ENCODE measurements at regions not wholly inside any gene's neighbourhood (a gene's known extent, or its start where the extent isn't known, plus 50 kb on each side); places are given as distances from the start of the nearest gene placed in this dataset.

GRCh38 chr4:33162122-33162521 is 2442.0 kb downstream of the PCDH7 start:
- BruUV-seq (replicated peaks): no TSS peak
- no peaks in the 10 kb centered on the region for H3K27me3 ChIP-seq (replicated peaks; ENCODE audit: insufficient read depth, low read depth, low read length, poor library complexity)
- H3K4me1 ChIP-seq (ENCODE audit: insufficient read depth, low read length, poor library complexity, severe bottlenecking): no peaks in the 10 kb centered on the region
- H3K27ac ChIP-seq (ENCODE audit: low read depth, low read length, poor library complexity, severe bottlenecking): no peak overlapping the region
- CTCF ChIA-PET: no interaction called here
- no peaks in the 10 kb centered on the region for H3K36me3 ChIP-seq (ENCODE audit: insufficient read depth, low read length, poor library complexity, severe bottlenecking)
- intact Hi-C loops (cut with micrococcal nuclease; ENCODE audit: unreplicated experiment): no loop called here
- TF ChIP-seq, protein P1, sequence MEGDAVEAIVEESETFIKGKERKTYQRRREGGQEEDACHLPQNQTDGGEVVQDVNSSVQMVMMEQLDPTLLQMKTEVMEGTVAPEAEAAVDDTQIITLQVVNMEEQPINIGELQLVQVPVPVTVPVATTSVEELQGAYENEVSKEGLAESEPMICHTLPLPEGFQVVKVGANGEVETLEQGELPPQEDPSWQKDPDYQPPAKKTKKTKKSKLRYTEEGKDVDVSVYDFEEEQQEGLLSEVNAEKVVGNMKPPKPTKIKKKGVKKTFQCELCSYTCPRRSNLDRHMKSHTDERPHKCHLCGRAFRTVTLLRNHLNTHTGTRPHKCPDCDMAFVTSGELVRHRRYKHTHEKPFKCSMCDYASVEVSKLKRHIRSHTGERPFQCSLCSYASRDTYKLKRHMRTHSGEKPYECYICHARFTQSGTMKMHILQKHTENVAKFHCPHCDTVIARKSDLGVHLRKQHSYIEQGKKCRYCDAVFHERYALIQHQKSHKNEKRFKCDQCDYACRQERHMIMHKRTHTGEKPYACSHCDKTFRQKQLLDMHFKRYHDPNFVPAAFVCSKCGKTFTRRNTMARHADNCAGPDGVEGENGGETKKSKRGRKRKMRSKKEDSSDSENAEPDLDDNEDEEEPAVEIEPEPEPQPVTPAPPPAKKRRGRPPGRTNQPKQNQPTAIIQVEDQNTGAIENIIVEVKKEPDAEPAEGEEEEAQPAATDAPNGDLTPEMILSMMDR (conservative IDR thresholded peaks at IDR 0.05; ENCODE audit: low read depth, low read length): no peak
- no peak for TF ChIP-seq EZH2 (IDR thresholded peaks at IDR 0.05; ENCODE audit: borderline replicate concordance, low read depth, low read length, poor library complexity, severe bottlenecking)
- POLR2A ChIA-PET (ENCODE audit: low non-redundant PET): no interaction called here
- no peak for DNase-seq (ENCODE audit: low spot score)
- H3K4me3 ChIP-seq (ENCODE audit: low read depth, low read length, poor library complexity, severe bottlenecking): no peak overlapping the region
- no peaks in the 10 kb centered on the region for H3K9me3 ChIP-seq (ENCODE audit: low read depth, low read length, poor library complexity, severe bottlenecking)

DNA sequence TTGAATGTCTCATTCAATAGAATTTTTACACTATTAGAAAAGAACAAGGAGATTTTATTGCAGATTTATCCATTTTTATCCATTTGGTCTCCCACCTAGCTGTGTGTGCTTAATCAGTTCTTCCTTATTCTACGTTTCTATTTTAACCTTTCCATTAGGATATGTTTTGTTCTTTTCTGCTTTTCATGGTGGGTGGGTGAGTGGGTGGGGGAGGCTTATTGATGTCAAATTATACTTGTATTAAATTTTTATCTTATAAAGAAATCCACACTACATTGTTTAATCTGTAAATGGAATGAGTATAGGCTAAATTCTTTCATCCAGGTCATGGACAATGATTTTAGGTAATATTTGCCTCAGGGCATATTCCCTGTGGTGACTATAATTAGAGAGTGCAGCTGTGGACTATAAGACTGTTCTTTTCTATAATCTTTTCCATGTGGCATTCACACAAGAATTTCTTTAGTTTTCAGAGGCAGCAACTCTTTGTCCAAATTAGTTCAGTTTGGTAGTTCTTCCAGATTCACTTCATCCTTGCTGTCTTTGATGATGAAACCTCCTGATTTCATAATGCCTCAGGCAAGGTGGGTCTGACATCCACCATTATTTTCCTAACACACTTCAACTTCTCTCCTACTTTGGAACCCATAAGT is 2451.8 kb downstream of the PCDH7 start:
- ChIA-PET POLR2A (ENCODE audit: low non-redundant PET) (no interaction called here), CTCF (no interaction called here)
- no TSS peak for BruUV-seq (replicated peaks)
- intact Hi-C loops (cut with micrococcal nuclease; ENCODE audit: unreplicated experiment): no loop called here
- DNase-seq (ENCODE audit: low spot score): no peak
- no peak for TF ChIP-seq EZH2 (IDR thresholded peaks at IDR 0.05; ENCODE audit: borderline replicate concordance, low read depth, low read length, poor library complexity, severe bottlenecking)
- TF ChIP-seq, protein P1 (conservative IDR thresholded peaks at IDR 0.05; ENCODE audit: low read depth, low read length): no peak
- no peak overlapping the region for H3K4me3 ChIP-seq (ENCODE audit: low read depth, low read length, poor library complexity, severe bottlenecking)
- H3K36me3 ChIP-seq (ENCODE audit: insufficient read depth, low read length, poor library complexity, severe bottlenecking): no peaks in the 10 kb centered on the region
- peaks cover 4% of the 10 kb centered on the region for H3K4me1 ChIP-seq (ENCODE audit: insufficient read depth, low read length, poor library complexity, severe bottlenecking)
- H3K9me3 ChIP-seq (ENCODE audit: low read depth, low read length, poor library complexity, severe bottlenecking): no peaks in the 10 kb centered on the region
- no peaks in the 10 kb centered on the region for H3K27me3 ChIP-seq (replicated peaks; ENCODE audit: insufficient read depth, low read depth, low read length, poor library complexity)
- H3K27ac ChIP-seq (ENCODE audit: low read depth, low read length, poor library complexity, severe bottlenecking): no peak overlapping the region

DNA sequence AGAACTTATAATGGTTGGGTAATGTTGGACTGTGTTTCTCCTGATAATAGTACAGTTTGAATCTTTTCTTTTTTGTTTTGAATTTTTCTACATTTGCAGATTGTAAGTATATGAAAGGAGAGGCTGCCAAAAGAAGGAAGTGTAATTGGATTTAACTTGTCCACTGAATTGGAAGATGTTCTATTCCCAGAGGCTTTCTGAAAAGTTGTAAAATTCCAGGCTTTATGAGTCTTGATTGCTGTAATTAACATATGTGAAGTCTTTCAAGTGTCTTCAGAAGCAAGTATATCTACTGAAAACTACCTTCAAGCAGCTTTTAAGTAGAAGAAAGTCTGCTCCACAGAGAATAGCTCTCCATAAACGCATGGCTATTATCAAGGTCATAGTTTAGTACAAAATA is 2456.4 kb downstream of the PCDH7 start:
- BruUV-seq (replicated peaks): no TSS peak
- CTCF ChIA-PET: no interaction called here

More for the DNA sequence above, 2456.4 kb downstream of the PCDH7 start:
- Histone ChIP-seq H3K36me3 (ENCODE audit: insufficient read depth, low read length, poor library complexity, severe bottlenecking) (no peaks in the 10 kb centered on the region), H3K27ac (ENCODE audit: low read depth, low read length, poor library complexity, severe bottlenecking) (no peak overlapping the region), H3K27me3 (replicated peaks; ENCODE audit: insufficient read depth, low read depth, low read length, poor library complexity) (no peaks in the 10 kb centered on the region), H3K9me3 (ENCODE audit: low read depth, low read length, poor library complexity, severe bottlenecking) (no peaks in the 10 kb centered on the region), H3K4me1 (ENCODE audit: insufficient read depth, low read length, poor library complexity, severe bottlenecking) (peaks cover 5% of the 10 kb centered on the region), H3K4me3 (ENCODE audit: low read depth, low read length, poor library complexity, severe bottlenecking) (no peak overlapping the region)
- peak; percentile 11 for DNase-seq (ENCODE audit: low spot score)
- TF ChIP-seq, protein P1 (conservative IDR thresholded peaks at IDR 0.05; ENCODE audit: low read depth, low read length): no peak
- no peak for TF ChIP-seq EZH2 (IDR thresholded peaks at IDR 0.05; ENCODE audit: borderline replicate concordance, low read depth, low read length, poor library complexity, severe bottlenecking)
- POLR2A ChIA-PET (ENCODE audit: low non-redundant PET): no interaction called here
- intact Hi-C loops (cut with micrococcal nuclease; ENCODE audit: unreplicated experiment): no loop called here
